CD4-positive, alpha-beta T cell (primary cell): ENCODE measurements at regions not wholly inside any gene's neighbourhood (a gene's known extent, or its start where the extent isn't known, plus 50 kb on each side); places are given as distances from the start of the nearest gene placed in this dataset.

Experiments used
- ATAC-seq: fragments of 200-7000 bp; cut with Tn5 transposase; one replicate; pipeline ENCODE4 v1.10.0; 2022; ENCODE audit warnings: mild to moderate bottlenecking; ENCODE audit not compliant: poor library complexity
- CTCF ChIA-PET: fragments of 350-600 bp; sonication (Branson Sonifier 250); formaldehyde crosslinking; loops from one replicate; lab custom pipeline; 2021; ENCODE audit warnings: antibody characterized with exemption, inconsistent platforms; lab: Charles Lee
- POLR2A ChIA-PET: fragments of 350-600 bp; sonication (Branson Sonifier 250); formaldehyde crosslinking; loops from one replicate; lab custom pipeline; 2021; ENCODE audit warnings: antibody characterized with exemption, inconsistent platforms; lab: Charles Lee
- DNase-seq, 14 experiments: peaks; one replicate each; pipeline ENCODE4 v3.0.0-alpha.2; 2013 to 2020; ENCODE audit warnings: mixed read lengths in 2 of 14
- H3K27ac ChIP-seq, 2 donors: one replicate each; pipeline versions ENCODE4 v1.5.1 to v1.7.0; 2013; ENCODE audit warnings: low read length in 2 of 2, low read depth in 1 of 2, mild to moderate bottlenecking in 1 of 2
- H3K27me3 ChIP-seq, 2 experiments: 1 replicate in 1 of 2; 2 replicates in 1 of 2; pipeline versions ENCODE4 v1.6.1 to v1.7.0; 2013; ENCODE audit warnings: low read length in 2 of 2, control low read depth in 1 of 2, mild to moderate bottlenecking in 1 of 2, moderate library complexity in 1 of 2; ENCODE audit not compliant: insufficient read depth in 2 of 2, control insufficient read depth in 1 of 2
- H3K36me3 ChIP-seq: one replicate; pipeline ENCODE4 v1.6.1; 2013; ENCODE audit warnings: low read length, control low read depth; ENCODE audit not compliant: insufficient read depth
- H3K4me1 ChIP-seq: one replicate; pipeline ENCODE4 v1.6.1; 2013; ENCODE audit warnings: low read length, control low read depth; ENCODE audit not compliant: insufficient read depth
- H3K4me3 ChIP-seq: one replicate; pipeline ENCODE4 v1.5.1; 2013; ENCODE audit warnings: mild to moderate bottlenecking, low read length, moderate library complexity
- H3K9me3 ChIP-seq, 2 experiments: 1 replicate in 1 of 2; 2 replicates in 1 of 2; pipeline versions ENCODE4 v1.6.1 to v1.7.0; 2013; ENCODE audit warnings: low read length in 2 of 2, mild to moderate bottlenecking in 2 of 2, control low read depth in 1 of 2, moderate library complexity in 1 of 2; ENCODE audit not compliant: control insufficient read depth in 1 of 2, insufficient read depth in 1 of 2
- H3K27ac Mint-ChIP-seq: one replicate; pipeline ENCODE4 v1.8.0; 2020; ENCODE audit warnings: mixed read lengths
- H3K27me3 Mint-ChIP-seq: one replicate; pipeline ENCODE4 v1.8.0; 2021; ENCODE audit warnings: mixed read lengths
- H3K36me3 Mint-ChIP-seq: one replicate; pipeline ENCODE4 v1.8.0; 2021; ENCODE audit warnings: low read depth, mixed read lengths
- H3K4me1 Mint-ChIP-seq: one replicate; pipeline ENCODE4 v1.8.0; 2021; ENCODE audit warnings: low read depth, mixed read lengths
- H3K4me3 Mint-ChIP-seq: one replicate; pipeline ENCODE4 v1.8.0; 2020; ENCODE audit warnings: mild to moderate bottlenecking, mixed read lengths
- H3K9me3 Mint-ChIP-seq: one replicate; pipeline ENCODE4 v1.8.0; 2020; ENCODE audit warnings: mixed read lengths
- CTCF ChIP-seq: fragments of 200-600 bp; IDR thresholded peaks from one replicate; pipeline ENCODE4 v1.8.0; 2022; ENCODE audit warnings: antibody characterized with exemption, mild to moderate bottlenecking
- intact Hi-C, 2 experiments: fragments of 100-400 bp; cut with DNase I in 1 of 2; cut with micrococcal nuclease in 1 of 2; formaldehyde crosslinking; loops; one replicate each; pipeline versions ENCODE4 v1.15.1 to v1.9.0; 2023 to 2025; cut with DNase I, micrococcal nuclease

- intact Hi-C loops, result no loop called here
- Histone ChIP-seq H3K27ac (no peak overlapping the region), H3K4me3 (no peak overlapping the region), H3K4me1 (no peaks in the 10 kb centered on the region), H3K36me3 (no peaks in the 10 kb centered on the region), H3K9me3 (no peaks in the 10 kb centered on the region), H3K27me3 (no peaks in the 10 kb centered on the region)
- Mint-ChIP-seq H3K9me3 (no peaks in the 10 kb centered on the region), H3K4me1 (no peaks in the 10 kb centered on the region), H3K36me3 (no peaks in the 10 kb centered on the region), H3K27me3 (no peaks in the 10 kb centered on the region), H3K27ac (no peak overlapping the region), H3K4me3 (no peak overlapping the region)
- ChIA-PET POLR2A (no interaction called here), CTCF (no interaction called here)
- DNase-seq (no peak), ATAC-seq (no peak)
- TF ChIP-seq CTCF, result no peak
These were observed 951.2 kb upstream of the DIAPH2 start for GRCh38 chrX:95733426-95733825.

GRCh38 chrX:95754411-95754810 is 930.2 kb upstream of the DIAPH2 start:
- Histone ChIP-seq H3K36me3 (no peaks in the 10 kb centered on the region), H3K27ac (no peak overlapping the region), H3K4me3 (no peak overlapping the region), H3K9me3 (no peaks in the 10 kb centered on the region), H3K4me1 (no peaks in the 10 kb centered on the region), H3K27me3 (no peaks in the 10 kb centered on the region)
- no peaks in the 10 kb centered on the region for H3K9me3 Mint-ChIP-seq
- no peak for DNase-seq
- intact Hi-C loops, result no loop called here
- H3K36me3 Mint-ChIP-seq, result no peaks in the 10 kb centered on the region
- no peak for TF ChIP-seq CTCF
- no peak overlapping the region for H3K4me3 Mint-ChIP-seq
- ATAC-seq, result no peak
- H3K27me3 Mint-ChIP-seq, result no peaks in the 10 kb centered on the region
- ChIA-PET CTCF (no interaction called here), POLR2A (no interaction called here)
- no peaks in the 10 kb centered on the region for H3K4me1 Mint-ChIP-seq
- H3K27ac Mint-ChIP-seq, result no peak overlapping the region

- no peaks in the 10 kb centered on the region for H3K27me3 ChIP-seq
- no peak for ATAC-seq
- CTCF ChIA-PET, result no interaction called here
- POLR2A ChIA-PET, result no interaction called here
- H3K27ac ChIP-seq, result no peak overlapping the region
- H3K9me3 ChIP-seq, result no peaks in the 10 kb centered on the region
- no peaks in the 10 kb centered on the region for H3K36me3 ChIP-seq
- no peak overlapping the region for H3K4me3 ChIP-seq
- no peaks in the 10 kb centered on the region for H3K36me3 Mint-ChIP-seq
- no peak overlapping the region for H3K4me3 Mint-ChIP-seq
- H3K4me1 Mint-ChIP-seq, result no peaks in the 10 kb centered on the region
- TF ChIP-seq CTCF, result no peak
- no peak for DNase-seq
- intact Hi-C loops, result no loop called here
- H3K9me3 Mint-ChIP-seq, result no peaks in the 10 kb centered on the region
- no peak overlapping the region for H3K27ac Mint-ChIP-seq
- no peaks in the 10 kb centered on the region for H3K27me3 Mint-ChIP-seq
- H3K4me1 ChIP-seq, result no peaks in the 10 kb centered on the region
These were observed 924.3 kb upstream of the DIAPH2 start for GRCh38 chrX:95760356-95760755.
